HCT116 (cell line): ENCODE measurements at regions not wholly inside any gene's neighbourhood (a gene's known extent, or its start where the extent isn't known, plus 50 kb on each side); places are given as distances from the start of the nearest gene placed in this dataset.

ENCODE experiments used
- JUND ChIP-seq: IDR thresholded peaks from 2 replicates; pipeline ENCODE4 v1.6.1; 2012
- POLR2A ChIP-seq: IDR thresholded peaks from 2 replicates; pipeline ENCODE4 v1.7.0; 2011; ENCODE audit warnings: borderline replicate concordance; ENCODE audit not compliant: insufficient read depth, insufficient read length; ENCODE audit errors: extremely low read depth
- RAD21 ChIP-seq: IDR thresholded peaks from 2 replicates; pipeline ENCODE4 v1.6.1; 2012; ENCODE audit warnings: low read depth, mild to moderate bottlenecking
- REST ChIP-seq: IDR thresholded peaks from 2 replicates; pipeline ENCODE4 v1.6.1; 2012; ENCODE audit warnings: low read depth
- ZNF274 ChIP-seq: fragments of 200-500 bp; sonication (Bioruptor generic); IDR thresholded peaks from 2 replicates; pipeline ENCODE4 v1.6.1; 2014; ENCODE audit warnings: mild to moderate bottlenecking, low read depth, low read length, inconsistent platforms
- TF ChIP-seq, protein P1 (sequence below), 3 experiments: fragments of 200-600 bp in 1 of 3; sonication (generic) in 1 of 3; IDR thresholded peaks in 2 of 3; conservative IDR thresholded peaks in 1 of 3; 2 replicates each; pipeline ENCODE4 v1.5.1; 2012 to 2017; ENCODE audit warnings: low read depth in 2 of 3, low read length in 2 of 3, antibody characterized with exemption in 1 of 3, borderline replicate concordance in 1 of 3, control low read depth in 1 of 3, mild to moderate bottlenecking in 1 of 3, mixed read lengths in 1 of 3, mixed run types in 1 of 3, moderate library complexity in 1 of 3; ENCODE audit not compliant: insufficient read depth in 1 of 3

DNA sequence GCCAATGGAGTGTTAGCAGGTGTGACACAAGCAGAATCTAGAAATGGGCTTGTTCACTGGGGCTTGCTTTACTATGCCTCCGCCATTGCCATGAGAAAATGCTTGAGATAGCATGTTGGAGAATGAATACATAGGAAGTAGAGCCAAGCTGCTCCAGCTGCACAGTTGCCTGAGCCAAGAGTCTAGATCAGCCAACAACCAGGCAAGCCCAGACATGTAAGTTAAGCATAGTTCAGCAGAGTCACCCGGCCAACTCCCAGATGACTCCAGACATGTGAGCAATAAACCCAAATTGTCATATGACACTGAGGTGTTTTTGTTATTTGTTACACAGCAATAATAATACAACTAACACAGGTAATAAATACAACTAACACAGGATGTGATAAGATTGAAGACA is 167.9 kb downstream of the HAO1 start:
- TF ChIP-seq, protein P1, sequence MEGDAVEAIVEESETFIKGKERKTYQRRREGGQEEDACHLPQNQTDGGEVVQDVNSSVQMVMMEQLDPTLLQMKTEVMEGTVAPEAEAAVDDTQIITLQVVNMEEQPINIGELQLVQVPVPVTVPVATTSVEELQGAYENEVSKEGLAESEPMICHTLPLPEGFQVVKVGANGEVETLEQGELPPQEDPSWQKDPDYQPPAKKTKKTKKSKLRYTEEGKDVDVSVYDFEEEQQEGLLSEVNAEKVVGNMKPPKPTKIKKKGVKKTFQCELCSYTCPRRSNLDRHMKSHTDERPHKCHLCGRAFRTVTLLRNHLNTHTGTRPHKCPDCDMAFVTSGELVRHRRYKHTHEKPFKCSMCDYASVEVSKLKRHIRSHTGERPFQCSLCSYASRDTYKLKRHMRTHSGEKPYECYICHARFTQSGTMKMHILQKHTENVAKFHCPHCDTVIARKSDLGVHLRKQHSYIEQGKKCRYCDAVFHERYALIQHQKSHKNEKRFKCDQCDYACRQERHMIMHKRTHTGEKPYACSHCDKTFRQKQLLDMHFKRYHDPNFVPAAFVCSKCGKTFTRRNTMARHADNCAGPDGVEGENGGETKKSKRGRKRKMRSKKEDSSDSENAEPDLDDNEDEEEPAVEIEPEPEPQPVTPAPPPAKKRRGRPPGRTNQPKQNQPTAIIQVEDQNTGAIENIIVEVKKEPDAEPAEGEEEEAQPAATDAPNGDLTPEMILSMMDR (IDR thresholded peaks at IDR 0.05 in 2 of 3, conservative IDR thresholded peaks at IDR 0.05 in 1 of 3; ENCODE audit: borderline replicate concordance in 1 of 3, insufficient read depth in 1 of 3, low read depth in 2 of 3, low read length in 2 of 3): no peak
- no peak for TF ChIP-seq ZNF274
- TF ChIP-seq RAD21: no peak
- no peak for TF ChIP-seq REST
- no peak for TF ChIP-seq POLR2A
- no peak for TF ChIP-seq JUND
